WTC11 (cell line): ENCODE measurements at regions not wholly inside any gene's neighbourhood (a gene's known extent, or its start where the extent isn't known, plus 50 kb on each side); places are given as distances from the start of the nearest gene placed in this dataset.

Experiments used
- ATAC-seq: fragments of 200-7000 bp; cut with Tn5 transposase; 2 replicates; pipeline ENCODE4 v1.10.0; 2021; ENCODE audit warnings: mild to moderate bottlenecking, moderate library complexity
- CTCF ChIA-PET: fragments of 300-600 bp; sonication (Branson Sonifier 250); formaldehyde crosslinking; loops from one replicate; lab custom pipeline; 2021; ENCODE audit warnings: antibody characterized with exemption; lab: Charles Lee
- POLR2A ChIA-PET: fragments of 350-600 bp; sonication (Branson Sonifier 250); formaldehyde crosslinking; loops from one replicate; lab custom pipeline; 2021; ENCODE audit warnings: antibody characterized with exemption; lab: Charles Lee
- DNase-seq: peaks from one replicate; pipeline ENCODE4 v3.0.0; 2021; ENCODE audit warnings: low spot score
- H3K27ac Mint-ChIP-seq: 2 replicates; pipeline ENCODE4 v1.8.0; 2021; ENCODE audit warnings: mixed read lengths
- H3K27me3 Mint-ChIP-seq: 2 replicates; pipeline ENCODE4 v1.8.0; 2021; ENCODE audit warnings: low read depth, mild to moderate bottlenecking, moderate library complexity, mixed read lengths
- H3K36me3 Mint-ChIP-seq: 2 replicates; pipeline ENCODE4 v1.8.0; 2021; ENCODE audit warnings: mixed read lengths
- H3K4me1 Mint-ChIP-seq: 2 replicates; pipeline ENCODE4 v1.8.0; 2022; ENCODE audit warnings: mixed read lengths
- H3K4me3 Mint-ChIP-seq: 2 replicates; pipeline ENCODE4 v1.8.0; 2021; ENCODE audit warnings: mild to moderate bottlenecking, moderate library complexity, mixed read lengths
- H3K9me3 Mint-ChIP-seq: 2 replicates; pipeline ENCODE4 v1.8.0; 2021; ENCODE audit warnings: mixed read lengths
- AFF4 ChIP-seq: sonication (generic); formaldehyde crosslinking; IDR thresholded peaks from 2 replicates; pipeline ENCODE4 v1.8.1; 2023; ENCODE audit warnings: mild to moderate bottlenecking, missing genetic modification reagents, borderline replicate concordance
- AR ChIP-seq: fragments of 250-450 bp; sonication (Bioruptor Pico); IDR thresholded peaks from 2 replicates; pipeline ENCODE4 v1.9.0; 2021; ENCODE audit warnings: mild to moderate bottlenecking
- ATF6 ChIP-seq: sonication (generic); formaldehyde crosslinking; IDR thresholded peaks from 2 replicates; pipeline ENCODE4 v1.8.1; 2023; ENCODE audit warnings: mild to moderate bottlenecking, missing genetic modification reagents
- E2F5 ChIP-seq: sonication (generic); formaldehyde crosslinking; IDR thresholded peaks from 2 replicates; pipeline ENCODE4 v1.8.1; 2022; ENCODE audit warnings: mild to moderate bottlenecking, moderate library complexity, missing genetic modification reagents
- ELF4 ChIP-seq: sonication (generic); formaldehyde crosslinking; IDR thresholded peaks from 2 replicates; pipeline ENCODE4 v1.8.1; 2022; ENCODE audit warnings: low read depth, mild to moderate bottlenecking, moderate library complexity, missing genetic modification reagents
- ERG ChIP-seq: fragments of 250-450 bp; sonication (Bioruptor Pico); IDR thresholded peaks from 2 replicates; pipeline ENCODE4 v1.8.0; 2021; ENCODE audit warnings: mild to moderate bottlenecking
- FOXJ3 ChIP-seq: sonication (generic); formaldehyde crosslinking; IDR thresholded peaks from 2 replicates; pipeline ENCODE4 v1.9.0; 2021; ENCODE audit warnings: missing genetic modification reagents, mild to moderate bottlenecking, borderline replicate concordance
- GTF2I ChIP-seq: fragments of 250-450 bp; sonication (Bioruptor Pico); conservative IDR thresholded peaks from 2 replicates; pipeline ENCODE4 v1.4.0; 2021; ENCODE audit warnings: mild to moderate bottlenecking
- JAZF1 ChIP-seq: fragments of 250-450 bp; sonication (Bioruptor Pico); IDR thresholded peaks from 2 replicates; pipeline ENCODE4 v1.9.0; 2021; ENCODE audit warnings: moderate library complexity, mild to moderate bottlenecking, inconsistent platforms
- NFYB ChIP-seq: sonication (generic); formaldehyde crosslinking; conservative IDR thresholded peaks from 2 replicates; pipeline ENCODE4 v1.8.0; 2022; ENCODE audit warnings: low read depth, missing genetic modification reagents
- SMAD4 ChIP-seq: sonication (generic); formaldehyde crosslinking; IDR thresholded peaks from 2 replicates; pipeline ENCODE4 v1.8.0; 2022; ENCODE audit warnings: mild to moderate bottlenecking, missing genetic modification reagents
- TCF7 ChIP-seq: sonication (generic); formaldehyde crosslinking; IDR thresholded peaks from 2 replicates; pipeline ENCODE4 v1.8.0; 2022; ENCODE audit warnings: mild to moderate bottlenecking, low read depth, missing genetic modification reagents, moderate library complexity
- USF2 ChIP-seq: sonication (generic); formaldehyde crosslinking; IDR thresholded peaks from 2 replicates; pipeline ENCODE4 v1.8.1; 2023; ENCODE audit warnings: mild to moderate bottlenecking, missing genetic modification reagents, moderate library complexity
- ZMAT4 ChIP-seq: fragments of 250-450 bp; sonication (Bioruptor Pico); IDR thresholded peaks from 2 replicates; pipeline ENCODE4 v1.9.0; 2021; ENCODE audit warnings: mild to moderate bottlenecking
- ZNF138 ChIP-seq: sonication (generic); formaldehyde crosslinking; conservative IDR thresholded peaks from 2 replicates; pipeline ENCODE4 v1.8.1; 2022; ENCODE audit warnings: mild to moderate bottlenecking, moderate library complexity, missing genetic modification reagents
- ZNF219 ChIP-seq: sonication (generic); formaldehyde crosslinking; IDR thresholded peaks from 2 replicates; pipeline ENCODE4 v1.8.0; 2023; ENCODE audit warnings: missing genetic modification reagents, mild to moderate bottlenecking, borderline replicate concordance
- ZNF425 ChIP-seq: fragments of 250-450 bp; sonication (Bioruptor Pico); conservative IDR thresholded peaks from 2 replicates; pipeline ENCODE4 v1.9.0; 2021; ENCODE audit warnings: mild to moderate bottlenecking
- ZNF671 ChIP-seq: fragments of 250-450 bp; sonication (Bioruptor Pico); IDR thresholded peaks from 2 replicates; pipeline ENCODE4 v1.8.0; 2021; ENCODE audit warnings: mild to moderate bottlenecking
- ZSCAN18 ChIP-seq: fragments of 250-450 bp; sonication (Bioruptor Pico); IDR thresholded peaks from 2 replicates; pipeline ENCODE4 v2.1.2; 2022; ENCODE audit warnings: mild to moderate bottlenecking, moderate library complexity

GRCh38 chr2:217220228-217221013, 360.6 kb upstream of the TNP1 start:
- POLR2A ChIA-PET = no interaction called here

More at GRCh38 chr2:217220228-217221013, 360.6 kb upstream of the TNP1 start:
- H3K4me3 Mint-ChIP-seq = no peak overlapping the region
- peaks cover 5% of the 10 kb centered on the region; the same call in 1 of the 2 replicates for H3K9me3 Mint-ChIP-seq
- no peak for TF ChIP-seq JAZF1
- no peak for TF ChIP-seq USF2
- no peak for TF ChIP-seq E2F5 (CRISPR knock-in tag)
- TF ChIP-seq ZNF671 (CRISPR knock-in tag) = no peak
- TF ChIP-seq ZNF219 (CRISPR knock-in tag) = no peak
- TF ChIP-seq FOXJ3 (CRISPR knock-in tag) = no peak
- TF ChIP-seq ERG (CRISPR knock-in tag) = no peak
- no peak for TF ChIP-seq ZSCAN18 (CRISPR knock-in tag)
- no peak for TF ChIP-seq TCF7 (CRISPR knock-in tag)
- TF ChIP-seq ELF4 (CRISPR knock-in tag) = no peak
- TF ChIP-seq NFYB (CRISPR knock-in tag) = no peak
- no peak for TF ChIP-seq SMAD4
- no peak for TF ChIP-seq ZNF138
- no peak for TF ChIP-seq GTF2I (CRISPR knock-in tag)
- no peak for TF ChIP-seq ZNF425 (CRISPR knock-in tag)
- TF ChIP-seq ZMAT4 (CRISPR knock-in tag) = no peak
- TF ChIP-seq AR (CRISPR knock-in tag) = no peak
- no peak for TF ChIP-seq ATF6 (CRISPR knock-in tag)
- no peak for TF ChIP-seq AFF4 (CRISPR knock-in tag)
- H3K27ac Mint-ChIP-seq = no peak overlapping the region
- CTCF ChIA-PET = no interaction called here
- ATAC-seq = no peak
- no peaks in the 10 kb centered on the region; the same call in none of the 2 replicates for H3K27me3 Mint-ChIP-seq
- no peak for DNase-seq
- H3K4me1 Mint-ChIP-seq = peaks cover 5% of the 10 kb centered on the region
- H3K36me3 Mint-ChIP-seq = no peaks in the 10 kb centered on the region
